ENCODE measurements at regions not wholly inside any gene's neighbourhood (a gene's known extent, or its start where the extent isn't known, plus 50 kb on each side); places are given as distances from the start of the nearest gene placed in this dataset.

- WGBS (ENCODE audit: insufficient coverage, low coverage, missing lambda C conversion rate), result 19% methylated on average over 6 of the region's 6 CpGs
- no peak for TF ChIP-seq AFF4 (CRISPR knock-in tag; IDR thresholded peaks at IDR 0.05)
- peak; percentile 60 for TF ChIP-seq REST (IDR thresholded peaks at IDR 0.05; ENCODE audit: borderline replicate concordance)
- TF ChIP-seq REST (CRISPR knock-in tag; IDR thresholded peaks at IDR 0.05; ENCODE audit: low read depth), result no peak
- no peak overlapping the region for H3K9ac ChIP-seq (ENCODE audit: insufficient read depth in 1 of 2, low read depth in 2 of 2, low read length in 2 of 2)
- BruUV-seq (replicated peaks), result no TSS peak
- DNase-seq (ENCODE audit: extremely low read depth in 1 of 4, low spot score in 3 of 4), result no peak
- no peaks in the 10 kb centered on the region for H3K27me3 ChIP-seq (ENCODE audit: control insufficient read depth in 2 of 2, insufficient read depth in 2 of 2, low read length in 2 of 2)
- H3K4me3 ChIP-seq, result no peak overlapping the region
- no peak for ATAC-seq
- H3K4me1 ChIP-seq (replicated peaks in 1 of 2; ENCODE audit: control insufficient read depth in 2 of 2, insufficient read depth in 2 of 2, low read length in 2 of 2), result no peaks in the 10 kb centered on the region
- H2AFZ ChIP-seq (ENCODE audit: low read depth, low read length), result no peak overlapping the region
- H3K36me3 ChIP-seq (ENCODE audit: control insufficient read depth, insufficient read depth, low read length), result no peaks in the 10 kb centered on the region
- H3K79me2 ChIP-seq (ENCODE audit: control insufficient read depth, insufficient read depth, low read length), result no peaks in the 10 kb centered on the region
- CTCF ChIA-PET (ENCODE audit: low intra/inter-chr PET ratio), result no interaction called here
- FAIRE-seq, result no peak
- H3K27ac ChIP-seq (ENCODE audit: extremely low read depth, low read depth, low read length), result no peak overlapping the region
- intact Hi-C loops (cut with micrococcal nuclease) (no loop called here), in situ Hi-C loops (cut with MboI) (no loop called here)
- H4K20me1 ChIP-seq (replicated peaks; ENCODE audit: control insufficient read depth, insufficient read depth, low read length), result no peaks in the 10 kb centered on the region
- H3K9me3 ChIP-seq (replicated peaks; ENCODE audit: control insufficient read depth, insufficient read depth, low read depth, low read length), result no peaks in the 10 kb centered on the region
- POLR2A ChIA-PET, result no interaction called here
- H3K9me1 ChIP-seq (ENCODE audit: control insufficient read depth, insufficient read depth, low read length), result no peaks in the 10 kb centered on the region
- H3K4me2 ChIP-seq (ENCODE audit: insufficient read depth, low read length), result no peak overlapping the region
These were observed 89.6 kb upstream of the VEPH1 start for GRCh38 chr3:157592769-157593168.
